HEK293T (cell line): ENCODE measurements at regions not wholly inside any gene's neighbourhood (a gene's known extent, or its start where the extent isn't known, plus 50 kb on each side); places are given as distances from the start of the nearest gene placed in this dataset.

Experiments
- CTCF ChIA-PET: fragments of 350-600 bp; formaldehyde crosslinking; extraction: SDS; loops from one replicate; lab custom pipeline; 2021; ENCODE audit warnings: antibody characterized with exemption, inconsistent platforms; lab: Yijun Ruan, JAX
- POLR2A ChIA-PET: fragments of 350-600 bp; formaldehyde crosslinking; extraction: SDS; loops from one replicate; lab custom pipeline; 2020; ENCODE audit warnings: antibody characterized with exemption, inconsistent platforms; lab: Yijun Ruan, JAX
- DNase-seq: peaks from one replicate; pipeline ENCODE4 v3.0.0; 2012; ENCODE audit warnings: mixed read lengths; ENCODE audit errors: extremely low spot score
- ARNT ChIP-seq: fragments of 450-650 bp; IDR thresholded peaks from 2 replicates; pipeline ENCODE4 v1.6.1; 2017; ENCODE audit warnings: mild to moderate bottlenecking
- BHLHE40 ChIP-seq: fragments of 450-650 bp; IDR thresholded peaks from 2 replicates; pipeline ENCODE4 v1.6.1; 2016; ENCODE audit warnings: mild to moderate bottlenecking, moderate library complexity, borderline replicate concordance
- CTBP1 ChIP-seq: fragments of 450-650 bp; IDR thresholded peaks from 2 replicates; pipeline ENCODE4 v1.6.1; 2016; ENCODE audit warnings: borderline replicate concordance
- ELF4 ChIP-seq: fragments of 450-650 bp; IDR thresholded peaks from 2 replicates; pipeline ENCODE4 v1.6.1; 2017; ENCODE audit warnings: antibody characterized with exemption
- FOXA1 ChIP-seq: fragments of 450-650 bp; IDR thresholded peaks from 2 replicates; pipeline ENCODE4 v1.6.1; 2016; ENCODE audit warnings: mild to moderate bottlenecking
- FOXK2 ChIP-seq: fragments of 450-650 bp; IDR thresholded peaks from 2 replicates; pipeline ENCODE4 v1.6.1; 2016; ENCODE audit warnings: mild to moderate bottlenecking
- FOXM1 ChIP-seq: fragments of 450-650 bp; IDR thresholded peaks from 2 replicates; pipeline ENCODE4 v1.6.1; 2017; ENCODE audit warnings: mild to moderate bottlenecking, borderline replicate concordance
- HDGF ChIP-seq: fragments of 450-650 bp; IDR thresholded peaks from 2 replicates; pipeline ENCODE4 v1.6.1; 2017; ENCODE audit warnings: antibody characterized with exemption, borderline replicate concordance
- L3MBTL2 ChIP-seq: fragments of 450-650 bp; conservative IDR thresholded peaks from 2 replicates; pipeline ENCODE4 v1.6.1; 2016; ENCODE audit warnings: mild to moderate bottlenecking
- LEF1 ChIP-seq: fragments of 450-650 bp; IDR thresholded peaks from 2 replicates; pipeline ENCODE4 v1.6.1; 2017; ENCODE audit warnings: mild to moderate bottlenecking, borderline replicate concordance
- NFRKB ChIP-seq: fragments of 450-650 bp; IDR thresholded peaks from 2 replicates; pipeline ENCODE4 v1.6.1; 2016; ENCODE audit warnings: mild to moderate bottlenecking, moderate library complexity
- SP1 ChIP-seq: fragments of 450-650 bp; IDR thresholded peaks from 2 replicates; pipeline ENCODE4 v1.6.1; 2017
- SUZ12 ChIP-seq: fragments of 450-650 bp; IDR thresholded peaks from 2 replicates; pipeline ENCODE4 v1.6.1; 2016; ENCODE audit warnings: mild to moderate bottlenecking
- TARDBP ChIP-seq: fragments of 450-650 bp; IDR thresholded peaks from 2 replicates; pipeline ENCODE4 v1.6.1; 2016
- ZNF384 ChIP-seq: fragments of 450-650 bp; IDR thresholded peaks from 2 replicates; pipeline ENCODE4 v1.6.1; 2016
- TF ChIP-seq, protein P1 (sequence below): fragments of 450-650 bp; IDR thresholded peaks from 2 replicates; pipeline ENCODE4 v1.6.1; 2016

DNA sequence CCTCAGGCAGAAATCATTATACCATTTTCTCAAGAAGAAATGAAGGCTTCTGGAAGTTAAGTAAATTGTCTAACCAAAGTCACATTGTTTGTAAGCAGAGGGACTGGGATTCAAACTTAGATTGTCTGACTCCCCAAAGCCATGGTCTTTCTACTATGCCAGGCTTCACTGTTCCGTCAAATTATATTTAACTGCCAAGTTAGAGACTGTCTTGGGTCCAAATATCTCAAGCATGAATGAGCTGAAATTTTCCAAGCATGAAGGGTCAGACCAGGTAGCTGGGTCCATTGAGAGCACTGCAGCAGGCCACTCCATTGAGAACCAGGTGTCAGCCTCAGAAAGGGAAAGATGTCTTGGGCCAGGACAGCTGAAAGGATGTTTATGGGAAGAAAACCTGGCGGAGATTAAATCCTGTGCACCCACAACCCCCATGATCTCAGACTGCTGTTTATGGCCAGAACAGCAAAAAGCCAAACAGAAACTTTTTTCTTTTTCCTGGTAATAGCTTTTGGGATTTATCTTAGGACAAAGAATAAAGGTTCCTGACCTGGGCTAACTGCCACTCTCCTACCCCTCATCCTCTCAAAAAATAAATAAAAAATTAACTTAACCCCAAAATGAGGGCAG, 612.3 kb downstream of the INSC start:
- DNase-seq = no peak
- ChIA-PET CTCF (no interaction called here), POLR2A (no interaction called here)
- TF ChIP-seq ELF4 (no peak), LEF1 (no peak), NFRKB (no peak), HDGF (no peak), FOXM1 (no peak), L3MBTL2 (no peak), ZNF384 (no peak), SP1 (no peak), CTBP1 (no peak), SUZ12 (no peak), FOXK2 (no peak), TARDBP (no peak), FOXA1 (no peak), BHLHE40 (no peak), ARNT (no peak)
- TF ChIP-seq, protein P1, sequence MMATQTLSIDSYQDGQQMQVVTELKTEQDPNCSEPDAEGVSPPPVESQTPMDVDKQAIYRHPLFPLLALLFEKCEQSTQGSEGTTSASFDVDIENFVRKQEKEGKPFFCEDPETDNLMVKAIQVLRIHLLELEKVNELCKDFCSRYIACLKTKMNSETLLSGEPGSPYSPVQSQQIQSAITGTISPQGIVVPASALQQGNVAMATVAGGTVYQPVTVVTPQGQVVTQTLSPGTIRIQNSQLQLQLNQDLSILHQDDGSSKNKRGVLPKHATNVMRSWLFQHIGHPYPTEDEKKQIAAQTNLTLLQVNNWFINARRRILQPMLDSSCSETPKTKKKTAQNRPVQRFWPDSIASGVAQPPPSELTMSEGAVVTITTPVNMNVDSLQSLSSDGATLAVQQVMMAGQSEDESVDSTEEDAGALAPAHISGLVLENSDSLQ = no peak

- ChIA-PET CTCF (no interaction called here), POLR2A (no interaction called here)
- TF ChIP-seq CTBP1 = no peak
- TF ChIP-seq, protein P1 = no peak
- no peak for TF ChIP-seq HDGF
- no peak for TF ChIP-seq FOXK2
- no peak for TF ChIP-seq L3MBTL2
- no peak for TF ChIP-seq TARDBP
- TF ChIP-seq NFRKB = no peak
- TF ChIP-seq ARNT = no peak
- TF ChIP-seq FOXA1 = no peak
- no peak for TF ChIP-seq BHLHE40
- no peak for TF ChIP-seq SUZ12
- TF ChIP-seq SP1 = no peak
- no peak for TF ChIP-seq ZNF384
- no peak for TF ChIP-seq LEF1
- TF ChIP-seq FOXM1 = no peak
- no peak for TF ChIP-seq ELF4
- no peak for DNase-seq
Observed at GRCh38 chr11:15727520-15727914, 612.8 kb downstream of the INSC start.

DNA sequence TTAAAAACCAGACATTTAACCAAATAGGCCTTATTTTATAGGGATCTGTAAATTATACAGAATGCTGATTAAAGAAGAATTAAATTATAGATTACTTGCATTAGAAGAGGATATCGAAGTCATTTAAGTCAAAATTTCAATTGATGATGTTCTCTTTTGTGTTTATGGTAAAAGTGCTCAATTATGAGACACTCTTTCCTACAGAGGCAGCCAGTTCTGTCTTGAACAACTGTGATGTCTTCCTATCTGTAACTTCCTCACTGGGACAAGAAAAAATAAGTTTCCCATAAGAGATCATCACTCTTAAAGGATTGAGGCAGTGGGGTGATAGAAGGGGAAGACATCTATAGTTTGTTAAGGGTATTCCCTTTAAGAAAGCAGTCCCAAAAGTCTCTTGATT, 613.5 kb downstream of the INSC start:
- ChIA-PET POLR2A (interaction anchor here (0.6 kb wide), 1 partner anchor 42 kb away, joined by 3 read pairs; no protein-coding TSS in a partner anchor), CTCF (interaction anchor here (0.9 kb wide), 1 partner anchor 304 kb away, joined by 3 read pairs; no protein-coding TSS in a partner anchor)
- TF ChIP-seq NFRKB (no peak), TARDBP (no peak), CTBP1 (no peak), BHLHE40 (no peak)
- no peak for DNase-seq

DNA sequence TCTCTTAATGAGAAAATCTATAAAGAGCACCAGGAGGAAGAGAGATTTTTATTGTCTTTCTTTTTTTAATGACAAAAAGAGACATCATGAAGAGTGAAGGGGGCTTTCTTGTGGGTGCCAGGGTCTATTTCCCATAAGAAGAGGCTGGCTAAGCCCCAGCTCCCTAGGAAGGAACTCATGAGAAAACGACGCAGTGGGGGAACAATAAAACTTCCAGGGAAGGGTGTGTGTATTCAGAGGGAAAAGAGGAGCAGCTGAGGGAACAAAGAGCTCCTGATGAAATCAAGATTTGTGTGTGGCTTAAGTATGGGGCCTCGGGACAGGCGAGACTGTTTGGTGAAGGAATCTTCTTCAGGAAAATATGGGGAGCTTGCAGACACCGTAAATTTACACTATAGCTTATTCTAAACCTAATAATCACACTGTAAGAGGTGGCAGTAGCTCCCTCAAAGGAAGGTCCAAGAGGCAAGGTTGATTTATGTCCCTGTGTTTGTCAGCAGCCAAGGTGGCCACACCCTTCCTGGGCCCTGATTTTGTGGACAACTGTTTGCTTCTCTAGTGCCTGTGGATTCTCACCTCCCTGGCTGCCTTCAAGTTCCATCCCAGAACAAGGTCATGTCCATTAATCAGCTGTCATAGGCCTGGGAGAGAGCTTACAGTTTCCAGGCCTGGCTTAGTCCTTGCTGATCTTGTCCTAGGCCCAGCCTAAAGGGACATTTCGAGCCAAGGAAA, 615.7 kb downstream of the INSC start:
- no peak for DNase-seq
- ChIA-PET CTCF (interaction anchor here (1.2 kb wide), 1 partner anchor 11 kb away, joined by 4 read pairs; no protein-coding TSS in a partner anchor), POLR2A (no interaction called here)
- TF ChIP-seq FOXK2 = no peak
- TF ChIP-seq L3MBTL2 = no peak
- TF ChIP-seq, protein P1 = peak; percentile 19; the same call in 1 of the 2 replicates

DNA sequence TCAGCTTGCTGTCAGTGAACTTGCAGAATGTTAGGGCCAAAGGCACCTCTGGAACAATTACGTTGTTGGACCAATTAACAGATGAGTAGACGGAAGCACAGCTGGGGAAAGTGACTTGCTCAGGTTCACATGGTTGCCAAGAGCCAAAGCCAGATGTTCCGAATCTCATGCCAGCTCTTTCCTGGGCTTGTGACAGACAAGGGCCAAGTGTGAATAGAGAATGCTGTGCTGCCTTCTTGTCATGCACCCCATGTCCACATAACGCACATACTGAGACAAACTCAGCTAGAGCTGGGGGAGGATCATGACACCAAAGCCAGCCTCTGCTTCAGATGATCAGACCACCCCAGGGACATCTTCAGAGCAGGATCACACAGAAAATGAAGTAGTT, 616.3 kb downstream of the INSC start:
- ChIA-PET CTCF (interaction anchor here (1.2 kb wide), 1 partner anchor 11 kb away, joined by 4 read pairs; no protein-coding TSS in a partner anchor), POLR2A (no interaction called here)
- no peak for DNase-seq
- TF ChIP-seq TARDBP = no peak
- TF ChIP-seq FOXA1 = no peak

GRCh38 chr11:15735706-15736105, 620.6 kb downstream of the SOX6 start:
- TF ChIP-seq SP1 = no peak
- TF ChIP-seq FOXK2 = no peak
- TF ChIP-seq LEF1 = no peak
- no peak for TF ChIP-seq NFRKB
- TF ChIP-seq TARDBP = no peak
- no peak for TF ChIP-seq FOXM1
- no peak for TF ChIP-seq FOXA1
- no peak for TF ChIP-seq ZNF384
- no peak for TF ChIP-seq CTBP1
- no peak for TF ChIP-seq BHLHE40
- TF ChIP-seq ARNT = no peak
- no peak for TF ChIP-seq ELF4
- TF ChIP-seq HDGF = no peak
- ChIA-PET CTCF (interaction anchor here (0.7 to 1.0 kb wide), 2 partner anchors 92 to 760 kb away, joined by 3 to 4 read pairs; no protein-coding TSS in a partner anchor), POLR2A (no interaction called here)
- DNase-seq = no peak

DNA sequence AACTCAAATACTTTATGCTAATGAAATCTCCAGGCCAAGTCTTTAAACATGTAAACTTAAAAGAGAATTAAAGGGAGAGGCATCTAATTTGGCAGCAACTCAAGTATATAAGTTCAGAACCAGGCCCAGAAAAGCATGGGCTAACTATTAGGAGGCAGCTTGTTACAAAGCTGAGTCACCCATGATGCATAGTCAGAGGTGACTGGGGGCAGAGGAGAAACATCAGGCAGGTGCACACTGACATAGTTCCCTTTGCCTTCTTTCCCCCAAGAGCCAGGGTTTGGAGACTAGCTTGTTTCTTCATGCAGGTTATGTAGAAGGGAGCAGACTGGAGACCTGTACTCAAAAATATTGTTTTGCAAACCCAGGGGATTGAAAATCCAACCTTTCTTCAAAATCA, 619.0 kb downstream of the SOX6 start:
- ChIA-PET CTCF (no interaction called here), POLR2A (no interaction called here)
- DNase-seq = no peak
- TF ChIP-seq ELF4 = no peak
- no peak for TF ChIP-seq FOXM1
- no peak for TF ChIP-seq FOXA1
- TF ChIP-seq SUZ12 = no peak
- no peak for TF ChIP-seq L3MBTL2
- TF ChIP-seq BHLHE40 = no peak
- no peak for TF ChIP-seq TARDBP
- no peak for TF ChIP-seq ZNF384
- TF ChIP-seq FOXK2 = no peak
